ENCODE measurements at regions not wholly inside any gene's neighbourhood (a gene's known extent, or its start where the extent isn't known, plus 50 kb on each side); places are given as distances from the start of the nearest gene placed in this dataset.
"Not testable (repeated sequence)": the region's sequence is repeated elsewhere in the genome, so short reads cannot be mapped to it uniquely, and the experiment has no call there.

DNA sequence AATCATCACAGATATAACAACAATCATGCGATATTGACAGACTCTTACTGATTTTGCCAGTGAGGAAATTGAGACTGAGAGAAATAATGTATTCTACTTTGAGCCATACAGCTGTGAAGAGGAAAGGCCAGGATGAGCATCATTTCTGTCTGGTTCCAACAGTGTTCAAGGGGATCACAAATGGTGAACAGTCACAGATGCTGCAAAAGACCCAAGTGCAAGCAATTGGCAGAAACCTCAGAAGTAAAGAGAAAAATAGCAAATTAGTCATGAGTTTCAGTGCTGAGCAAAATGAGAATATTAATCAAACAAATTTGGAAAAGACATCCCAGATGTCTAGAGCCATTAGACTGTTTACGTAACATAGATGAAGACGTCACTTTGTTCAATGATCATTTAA, 114.1 kb downstream of the RAB38 start:
- DNase-seq (ENCODE audit: low read depth in 2 of 2), result no peak

DNA sequence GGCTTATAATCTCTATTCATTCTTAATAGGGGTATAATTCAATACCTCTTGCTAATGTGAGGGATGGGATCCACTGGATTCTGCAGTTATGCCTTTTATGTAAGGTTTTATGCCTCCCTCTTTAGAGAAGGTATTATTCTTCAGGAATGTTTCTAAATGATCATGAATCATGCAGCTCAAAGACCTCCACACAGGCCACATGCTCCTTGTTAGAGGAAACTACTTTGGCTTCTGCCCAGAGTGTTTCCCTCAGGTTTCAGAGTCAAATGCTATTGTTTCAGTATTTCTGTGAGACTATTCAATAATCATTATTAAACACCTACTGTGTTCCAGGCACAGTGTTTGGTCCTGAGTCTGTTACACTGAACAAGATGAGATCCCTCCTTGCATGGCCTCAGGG, 115.9 kb downstream of the RAB38 start:
- DNase-seq (ENCODE audit: low read depth in 2 of 2), result no peak

DNA sequence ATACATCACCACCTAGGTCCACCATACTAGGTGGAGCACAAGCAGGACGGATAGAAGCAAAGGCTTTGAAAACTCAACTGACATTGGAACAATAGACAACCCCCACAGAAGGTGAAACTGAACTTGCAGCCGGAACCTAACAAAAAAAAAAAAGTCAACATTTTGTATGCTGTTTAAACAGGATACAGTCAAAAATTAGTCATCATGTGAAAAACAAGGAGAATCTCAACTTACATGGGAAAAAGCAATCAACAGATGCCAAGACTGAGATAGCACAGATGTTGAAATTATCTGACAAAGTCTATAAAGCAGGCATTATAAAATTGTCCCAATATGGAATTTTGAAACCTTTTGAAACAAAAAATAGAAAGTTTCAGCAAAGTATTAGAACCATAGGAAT, 123.8 kb downstream of the RAB38 start:
- no peak for DNase-seq (ENCODE audit: low read depth in 2 of 2)

DNA sequence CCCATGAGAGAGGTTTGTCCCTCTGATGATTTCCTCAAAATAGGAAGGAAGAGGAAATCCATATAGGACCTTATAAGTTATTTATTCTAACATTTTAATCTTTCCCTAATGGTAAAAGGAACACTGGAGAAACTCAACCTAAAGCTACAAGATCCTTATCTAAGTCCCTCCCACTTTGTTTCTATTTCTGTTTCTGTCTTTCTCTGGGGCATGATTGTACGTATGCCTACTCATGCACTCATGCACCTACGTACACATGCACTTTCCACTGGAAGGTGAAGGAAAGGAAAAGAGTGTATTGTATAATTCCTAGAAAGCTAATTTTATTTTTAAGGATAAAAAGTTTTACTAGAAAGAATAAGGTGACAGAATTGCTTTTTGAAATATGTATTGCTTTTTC, 125.0 kb downstream of the RAB38 start:
- DNase-seq (ENCODE audit: low read depth in 2 of 2), result no peak

DNA sequence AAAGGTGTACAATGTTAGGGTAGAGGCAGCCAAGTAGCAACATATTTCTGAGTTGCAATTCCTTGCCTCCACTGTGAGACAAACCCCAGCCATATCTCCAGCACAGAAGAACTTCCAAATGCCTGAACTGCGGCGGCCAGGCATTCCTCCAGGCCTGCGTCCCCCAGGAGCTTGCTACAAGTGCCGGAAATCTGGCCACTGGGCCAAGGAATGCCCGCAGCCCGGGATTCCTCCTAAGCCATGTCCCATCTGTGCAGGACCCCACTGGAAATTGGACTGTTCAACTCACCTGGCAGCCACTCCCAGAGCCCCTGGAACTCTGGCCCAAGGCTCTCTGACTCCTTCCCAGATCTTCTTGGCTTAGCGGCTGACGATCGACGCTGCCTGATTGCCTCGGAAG, 130.0 kb downstream of the RAB38 start:
- not testable (repeated sequence) for DNase-seq (ENCODE audit: low read depth in 2 of 2)

DNA sequence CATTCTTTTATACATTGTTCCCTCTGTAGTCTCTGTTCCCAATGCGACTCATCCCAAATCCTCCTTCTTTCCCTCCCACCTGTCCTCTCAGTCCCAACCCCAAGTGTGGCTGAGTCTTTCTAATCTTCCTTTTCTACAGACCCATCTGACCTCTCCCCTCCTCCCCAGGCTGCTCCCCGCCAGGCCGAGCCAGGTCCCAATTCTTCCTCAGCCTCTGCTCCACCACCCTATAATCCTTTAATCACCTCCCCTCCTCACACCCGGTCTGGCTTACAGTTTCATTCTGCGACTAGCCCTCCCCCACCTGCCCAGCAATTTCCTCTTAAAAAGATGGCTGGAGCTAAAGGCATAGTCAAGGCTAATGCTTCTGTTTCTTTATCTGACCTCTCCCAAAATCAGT, 130.6 kb downstream of the RAB38 start:
- DNase-seq (ENCODE audit: low read depth in 2 of 2), result not testable (repeated sequence)

DNA sequence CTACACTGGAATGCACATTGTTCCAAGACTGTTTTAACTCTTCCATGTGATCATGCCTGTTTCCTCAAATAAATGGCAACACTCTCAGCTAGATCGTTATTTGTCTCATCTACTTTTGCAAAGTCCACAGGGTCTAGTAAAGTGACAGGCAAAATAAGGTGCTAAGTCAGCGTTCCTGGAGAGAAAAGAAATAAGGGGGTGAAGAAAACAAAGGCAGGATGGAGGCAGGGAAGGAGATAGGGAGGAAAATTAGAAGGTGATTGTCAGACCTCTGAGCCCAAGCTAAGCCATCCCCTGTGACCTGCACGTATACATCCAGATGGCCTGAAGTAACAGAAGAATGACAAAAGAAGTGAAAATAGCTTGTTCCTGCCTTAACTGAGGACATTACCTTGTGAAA, 132.1 kb downstream of the RAB38 start:
- no peak for DNase-seq (ENCODE audit: low read depth in 2 of 2)

DNA sequence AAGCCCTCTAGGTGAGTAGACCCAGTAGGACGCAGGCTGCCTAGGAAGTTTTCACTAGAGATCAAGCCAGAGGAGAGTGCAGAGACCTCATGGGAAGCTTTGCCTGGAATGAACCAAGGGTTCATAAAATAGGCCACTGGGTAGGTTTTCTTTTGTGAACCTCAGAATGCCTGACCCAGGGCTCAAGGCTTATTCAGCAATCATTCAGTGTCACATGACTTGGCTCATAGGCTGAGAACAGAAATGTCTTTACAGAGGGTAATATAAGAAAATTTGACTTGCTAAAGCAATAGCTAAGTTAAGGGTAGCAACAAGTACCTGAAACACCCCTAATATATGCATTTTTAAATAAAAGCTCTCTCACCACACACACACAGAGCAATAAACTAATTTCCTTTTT, 132.6 kb downstream of the RAB38 start:
- DNase-seq (ENCODE audit: low read depth in 2 of 2), result no peak

DNA sequence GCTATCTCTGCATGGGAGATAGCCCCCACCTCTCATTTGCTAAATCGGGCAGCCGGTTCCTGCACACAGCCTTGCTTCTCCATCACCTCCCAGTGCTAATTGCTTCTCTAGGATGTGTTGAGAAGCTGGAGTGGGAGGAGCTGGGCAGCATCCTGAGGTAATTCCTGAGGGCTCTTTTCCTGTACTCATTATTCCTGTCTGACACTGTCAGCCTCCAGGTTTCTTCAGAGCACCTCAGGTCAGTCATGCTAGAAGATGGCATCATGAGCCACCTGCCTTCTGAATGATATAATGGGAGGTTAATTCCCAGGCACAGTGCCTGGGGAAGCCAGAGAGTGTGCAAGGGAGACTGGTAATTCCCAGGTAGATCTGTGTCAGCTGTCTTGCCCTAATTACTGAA, 133.0 kb downstream of the RAB38 start:
- DNase-seq (ENCODE audit: low read depth in 2 of 2), result no peak

DNA sequence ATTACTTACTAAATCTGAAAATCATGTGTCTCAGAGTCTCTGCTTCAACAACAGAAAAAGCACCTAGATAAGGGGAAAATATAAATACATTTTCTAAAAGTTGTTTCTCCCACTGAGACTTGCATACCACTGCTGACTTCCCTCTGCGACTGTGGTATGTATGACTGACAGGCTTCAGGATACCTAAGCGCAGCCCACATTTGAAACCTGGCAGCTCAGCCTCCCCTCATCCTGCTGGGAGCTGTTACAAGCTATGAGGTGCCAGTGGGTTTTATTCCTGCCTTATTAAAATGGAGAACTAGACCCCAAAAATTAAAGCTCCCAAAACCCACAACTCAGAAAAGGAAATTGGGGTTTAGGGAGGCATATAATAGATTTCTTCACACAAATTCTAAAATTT, 133.6 kb downstream of the RAB38 start:
- no peak for DNase-seq (ENCODE audit: low read depth in 2 of 2)

DNA sequence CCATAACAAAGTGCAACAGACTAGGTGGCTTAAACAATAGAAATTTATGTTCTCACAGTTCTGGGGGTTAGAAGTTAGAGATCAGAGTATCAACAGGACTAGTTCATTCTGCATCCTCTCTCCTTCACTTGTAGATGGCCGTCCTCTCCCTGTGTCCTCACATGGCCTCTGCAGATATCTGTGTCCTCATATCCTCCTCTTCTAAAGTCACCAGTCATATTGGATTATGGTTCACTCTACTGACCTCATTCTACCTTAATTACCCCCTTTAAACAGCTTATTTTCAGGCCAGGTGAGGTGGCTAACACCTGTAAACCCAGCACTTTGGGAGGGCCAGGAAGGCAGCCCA, 135.1 kb downstream of the RAB38 start:
- no peak for DNase-seq (ENCODE audit: low read depth in 2 of 2)

DNA sequence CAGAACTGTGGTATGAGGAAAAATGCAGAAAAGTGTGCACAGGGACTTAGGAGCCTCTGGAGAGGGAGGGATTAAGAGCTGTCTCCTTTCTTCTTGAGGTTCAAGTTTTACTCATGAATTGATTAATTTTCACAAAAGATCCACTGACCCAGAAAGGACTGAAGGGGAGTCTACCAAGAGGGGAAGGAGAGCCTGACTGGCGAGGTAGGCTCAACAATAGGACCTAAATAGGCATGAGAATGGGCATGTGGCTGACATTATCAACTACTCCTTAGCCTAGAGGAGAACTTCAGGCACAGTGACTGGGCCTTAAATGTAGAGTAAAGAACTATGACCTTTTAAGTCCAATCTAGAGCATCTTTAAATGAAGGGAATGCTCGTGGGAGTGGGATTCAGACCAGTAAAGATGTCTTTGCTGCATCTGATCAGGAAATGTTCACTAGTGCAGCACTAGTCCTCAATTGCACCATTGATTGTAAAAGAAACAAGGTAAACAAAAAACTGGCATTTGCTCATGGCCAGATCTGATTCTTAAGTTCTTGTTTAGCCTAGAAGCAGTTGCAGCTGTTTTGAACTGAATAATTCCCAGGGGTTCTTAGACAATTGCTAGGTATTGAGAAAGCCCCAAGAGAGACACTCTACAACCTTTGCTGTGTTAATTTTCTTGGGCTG, 135.6 kb downstream of the RAB38 start:
- DNase-seq (ENCODE audit: low read depth in 2 of 2), result no peak

DNA sequence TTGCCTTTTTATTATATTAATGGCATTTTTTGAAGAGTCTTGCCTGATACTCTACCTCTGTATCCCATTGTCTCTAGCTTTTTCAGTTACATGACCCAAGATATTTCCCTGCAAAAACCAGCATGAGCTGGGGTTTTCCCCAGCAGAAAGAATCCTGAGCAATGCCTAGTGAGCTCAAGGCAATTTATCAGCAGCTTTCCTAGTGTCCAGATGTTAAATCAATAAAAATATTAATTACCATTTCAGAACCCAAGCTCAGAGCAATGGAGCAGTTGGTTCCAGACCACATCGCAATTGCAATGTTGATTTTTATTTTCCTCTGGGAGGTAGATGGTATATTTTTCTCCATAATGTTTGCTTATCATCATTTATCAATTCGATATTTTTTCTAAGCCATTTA, 137.2 kb downstream of the RAB38 start:
- no peak for DNase-seq (ENCODE audit: low read depth in 2 of 2)

DNA sequence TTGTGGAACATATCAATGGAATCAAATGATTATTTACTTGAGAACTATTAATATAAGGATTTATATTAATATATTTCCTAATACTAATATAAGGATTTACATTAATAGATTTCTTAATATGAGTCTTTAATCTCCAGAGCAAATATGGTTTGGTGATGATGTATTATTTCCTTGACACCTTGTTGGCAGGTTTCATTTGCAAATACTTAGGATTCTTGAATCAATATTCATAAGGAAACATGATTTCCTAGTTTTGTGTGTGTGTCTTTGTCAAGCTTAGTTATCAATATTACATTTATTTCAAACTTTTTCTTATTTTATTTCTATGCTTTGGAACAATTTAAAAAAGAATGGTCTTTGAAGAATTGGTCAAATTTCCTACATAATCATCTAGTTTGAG, 138.5 kb downstream of the RAB38 start:
- no peak for DNase-seq (ENCODE audit: low read depth in 2 of 2)

DNA sequence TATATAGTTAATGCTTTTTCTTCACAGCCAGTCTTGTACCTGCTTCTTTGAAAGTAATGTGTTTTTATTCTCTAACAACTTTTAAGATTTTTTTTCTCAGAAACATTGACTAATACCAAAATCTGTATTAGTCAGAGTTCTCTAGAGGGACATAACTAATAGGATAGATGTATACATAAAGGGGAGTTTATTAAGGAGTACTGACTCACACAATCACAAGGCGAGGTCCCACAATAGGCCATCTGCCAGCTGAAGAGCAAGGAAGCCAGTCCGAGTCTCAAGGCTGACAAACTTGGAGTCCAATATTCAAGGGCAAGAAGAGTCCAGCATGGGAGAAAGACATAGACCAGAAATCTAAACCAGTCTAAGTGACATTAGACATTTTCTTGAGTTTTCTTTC, 140.0 kb downstream of the RAB38 start:
- DNase-seq (ENCODE audit: low read depth in 2 of 2), result no peak

DNA sequence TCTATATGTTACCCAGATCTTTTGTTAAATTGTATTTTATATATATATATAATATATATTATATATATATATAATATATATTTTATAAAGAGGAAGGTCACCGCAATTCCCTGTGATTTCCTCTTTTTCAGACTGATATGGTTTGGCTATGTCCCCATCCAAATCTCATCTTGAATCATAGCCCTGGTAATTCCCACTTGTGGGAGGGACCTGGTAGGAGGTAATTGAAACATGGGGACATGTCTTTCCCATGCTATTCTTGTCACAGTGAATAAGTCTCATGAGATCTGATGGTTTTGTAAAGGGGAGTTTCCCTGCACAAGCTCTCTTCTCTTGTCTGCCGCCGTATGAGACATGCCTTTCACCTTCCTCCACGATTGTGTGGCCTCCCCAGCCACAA, 157.6 kb downstream of the RAB38 start:
- DNase-seq (ENCODE audit: low read depth in 2 of 2), result no peak

DNA sequence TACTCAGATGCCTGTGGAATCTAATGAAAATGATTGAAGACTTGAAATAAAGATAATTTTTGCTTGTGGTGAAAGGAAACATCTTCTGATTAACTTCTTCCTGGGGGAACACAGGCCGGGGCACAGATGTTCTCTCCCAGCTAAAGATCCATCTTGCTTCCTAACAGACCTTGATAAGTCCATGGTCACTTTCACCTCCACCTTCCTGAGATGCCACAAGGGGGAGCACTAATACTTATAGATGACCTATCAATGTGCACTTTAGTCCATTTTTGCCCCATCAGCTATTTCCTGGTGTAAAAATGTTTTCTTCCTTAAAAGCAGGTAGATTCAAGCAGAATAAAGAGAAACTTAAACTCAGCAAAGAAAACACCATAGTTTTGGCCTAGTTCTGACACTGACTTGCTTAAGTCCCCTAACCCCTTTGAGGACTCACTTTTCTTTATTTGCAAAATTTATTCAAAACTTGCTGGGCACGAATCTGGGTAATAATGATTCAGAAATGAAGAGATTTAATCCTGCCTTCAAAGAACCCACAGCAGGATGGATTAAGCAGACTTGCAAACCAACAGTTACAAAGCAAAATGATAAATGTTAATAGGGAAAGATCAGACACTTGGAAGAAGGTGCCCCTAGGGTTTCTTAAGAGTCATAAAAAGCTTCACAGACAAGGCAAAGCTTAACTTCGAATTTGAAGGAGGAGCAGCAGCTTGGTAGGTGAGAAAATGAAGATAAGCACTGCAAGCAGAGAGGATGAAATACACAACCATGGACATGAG, 158.7 kb downstream of the RAB38 start:
- DNase-seq (ENCODE audit: low read depth in 2 of 2), result peak in 1 of 2 donors; percentile 15

DNA sequence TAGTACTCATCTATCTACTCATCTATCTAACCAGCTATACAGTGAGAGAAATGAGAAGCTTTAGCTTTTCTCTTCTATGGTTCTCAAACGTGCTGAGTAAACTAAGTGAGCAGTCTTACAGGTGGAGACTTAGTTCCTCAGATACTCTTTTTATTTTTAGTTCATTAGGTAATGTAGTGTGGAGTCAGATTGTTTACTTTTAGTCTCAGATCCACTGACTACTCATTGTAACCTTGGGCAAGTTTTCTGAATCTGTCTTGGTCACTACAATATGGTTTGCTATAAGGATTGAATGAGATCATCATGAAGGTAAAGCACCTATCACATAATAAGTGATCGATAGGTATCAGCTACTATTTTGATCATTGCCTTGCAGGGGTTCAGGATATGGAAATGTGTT, 160.1 kb downstream of the RAB38 start:
- DNase-seq (ENCODE audit: low read depth in 2 of 2), result no peak

DNA sequence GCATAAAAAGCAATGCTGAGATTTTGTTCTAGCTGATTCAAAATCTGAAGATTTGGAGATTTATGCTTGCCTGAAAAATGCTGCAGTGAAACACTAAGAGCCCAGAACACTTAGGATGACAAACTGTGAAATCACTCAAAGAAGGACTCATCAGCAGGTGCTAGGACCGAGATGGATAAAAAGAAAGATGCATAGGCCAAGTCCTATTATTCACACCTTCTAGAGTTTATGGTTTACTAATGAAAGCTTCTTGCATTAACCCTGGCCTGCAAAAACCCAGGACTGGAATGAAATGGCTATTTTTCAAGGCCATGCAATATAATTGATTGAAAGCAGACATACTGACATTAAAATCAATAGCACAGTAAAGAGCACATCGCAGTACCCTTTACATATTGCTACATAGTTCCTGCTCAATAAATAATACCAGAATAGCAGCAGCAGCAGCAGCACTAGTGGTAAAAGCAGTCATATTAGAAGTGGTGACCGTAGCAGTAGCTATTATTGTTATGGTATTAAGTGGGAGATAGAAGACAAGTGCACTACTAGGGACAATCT, 161.7 kb downstream of the RAB38 start:
- DNase-seq (ENCODE audit: low read depth in 2 of 2), result no peak

DNA sequence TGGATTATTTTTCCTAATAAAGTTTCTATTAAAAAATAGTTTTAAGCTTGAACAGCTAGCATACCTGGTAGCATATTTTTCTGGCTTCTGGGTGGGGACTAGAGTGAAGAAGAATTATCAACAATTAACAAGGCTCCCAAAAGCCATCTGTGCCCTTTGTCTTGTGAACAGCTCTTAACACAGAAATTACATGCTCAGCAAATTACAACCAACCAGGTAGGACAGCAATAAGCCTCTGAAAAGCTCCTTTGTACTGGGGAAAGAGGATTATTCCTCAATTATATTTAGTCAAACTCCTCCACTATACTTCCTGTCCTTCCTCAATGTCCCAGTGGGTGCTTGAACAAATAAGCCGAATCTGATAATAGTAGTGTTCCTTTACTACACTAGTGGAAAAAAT, 162.8 kb downstream of the RAB38 start:
- no peak for DNase-seq (ENCODE audit: low read depth in 2 of 2)

DNA sequence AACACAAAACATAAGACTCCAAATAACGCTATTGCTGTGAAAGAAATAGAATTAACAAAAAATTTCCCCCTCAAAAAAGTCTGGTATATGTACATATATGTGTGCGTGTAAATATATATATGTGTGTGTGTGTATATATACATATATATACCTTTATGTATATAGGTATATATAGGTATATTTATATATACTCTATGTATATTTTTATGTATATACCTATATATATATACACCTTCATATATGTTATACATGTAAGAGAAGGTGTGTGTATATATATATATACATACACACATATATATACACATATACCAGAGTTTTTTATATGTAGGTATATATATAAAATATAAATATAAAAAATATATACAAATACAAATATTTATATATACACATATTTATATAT, 199.2 kb downstream of the RAB38 start:
- DNase-seq (ENCODE audit: low read depth in 2 of 2), result no peak

DNA sequence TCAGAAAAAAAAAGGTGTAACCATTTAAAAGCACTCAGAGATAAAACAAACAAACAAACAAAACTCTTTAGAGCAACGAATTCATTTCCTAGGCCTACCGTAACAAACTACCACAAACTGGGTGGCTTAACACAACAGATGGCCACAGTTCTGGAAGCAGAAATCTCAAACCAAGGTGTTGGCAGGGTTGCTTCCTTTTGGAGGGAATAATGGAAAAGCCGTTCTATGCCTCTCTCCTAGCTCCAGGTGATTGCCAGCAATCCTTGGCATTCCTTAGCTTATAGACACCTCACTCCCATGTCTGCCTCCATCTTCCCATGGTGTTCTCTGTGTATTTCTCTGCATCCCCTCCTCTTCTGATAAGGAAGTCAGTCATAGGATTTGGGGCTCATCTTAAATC, 200.4 kb downstream of the RAB38 start:
- no peak for DNase-seq (ENCODE audit: low read depth in 2 of 2)

DNA sequence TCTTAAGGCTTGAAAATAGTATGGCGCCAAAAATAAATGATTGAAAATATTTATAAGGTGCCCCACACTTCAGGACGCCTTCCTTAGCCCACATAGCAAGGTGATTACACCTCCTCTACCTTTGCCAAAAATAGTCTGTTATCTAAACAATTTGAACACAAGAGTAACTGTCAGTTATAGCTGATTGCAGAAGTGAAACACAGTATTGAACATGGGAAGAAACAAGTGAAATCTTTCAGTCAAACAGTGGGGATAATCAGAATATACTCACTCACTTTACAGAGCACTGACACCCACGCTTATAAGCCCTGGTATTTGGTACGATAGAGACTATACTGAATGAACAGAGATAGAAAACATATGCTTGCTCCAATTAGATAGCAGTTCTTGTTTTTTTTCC, 203.1 kb downstream of the RAB38 start:
- no peak for DNase-seq (ENCODE audit: low read depth in 2 of 2)

DNA sequence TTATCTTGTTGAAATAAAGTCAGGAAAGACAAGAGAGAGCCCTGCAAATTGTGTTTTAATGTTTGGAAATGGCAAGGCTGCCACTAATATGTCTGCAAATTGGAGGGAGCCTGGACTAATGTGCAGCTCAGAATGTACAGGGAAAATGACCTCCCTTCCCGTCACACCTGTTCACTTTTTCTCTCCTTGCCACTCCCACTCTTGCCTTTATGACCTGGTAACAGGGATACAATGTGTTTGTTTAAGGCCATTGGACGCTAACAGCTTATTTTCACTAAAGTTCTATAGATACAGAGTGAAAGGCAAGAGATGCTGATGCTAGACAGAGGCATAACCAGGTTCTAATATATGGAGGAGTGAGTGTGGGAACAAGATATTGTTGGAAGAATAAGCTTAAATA, 203.9 kb downstream of the RAB38 start:
- DNase-seq (ENCODE audit: low read depth in 2 of 2), result no peak

All from activated CD8-positive, alpha-beta memory T cell treated with anti-CD3 and anti-CD28 coated beads for 4 hours (primary cell).